ENCODE measurements at regions not wholly inside any gene's neighbourhood (a gene's known extent, or its start where the extent isn't known, plus 50 kb on each side); places are given as distances from the start of the nearest gene placed in this dataset.
"Not testable (repeated sequence)": the region's sequence is repeated elsewhere in the genome, so short reads cannot be mapped to it uniquely, and the experiment has no call there.

DNA sequence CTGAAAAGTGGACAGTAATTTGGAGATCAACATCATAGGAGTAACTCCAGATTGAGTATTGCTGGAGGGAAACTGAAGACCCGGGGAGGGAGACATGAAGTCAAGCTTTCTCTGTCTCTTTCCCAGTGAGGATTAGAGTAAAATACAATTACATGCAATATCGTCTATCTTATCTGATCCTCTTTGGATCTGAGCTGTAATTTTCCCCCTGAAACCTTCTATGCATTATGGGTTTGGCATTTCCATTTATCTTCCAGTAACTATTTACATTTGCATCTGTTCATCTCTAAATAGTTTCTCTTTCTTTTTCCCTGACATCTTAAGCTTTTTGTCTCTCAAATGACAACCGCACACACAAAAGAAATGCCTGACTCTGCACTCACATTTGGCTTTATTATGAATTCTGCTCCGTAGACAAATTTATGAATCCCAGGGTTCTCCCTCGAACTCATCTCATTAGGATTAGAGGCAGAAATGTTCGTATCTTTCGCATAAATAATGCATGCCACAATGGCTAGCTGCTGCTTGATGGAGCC lies 113.1 kb downstream of the SPP2 start:
- TF ChIP-seq, protein P1, sequence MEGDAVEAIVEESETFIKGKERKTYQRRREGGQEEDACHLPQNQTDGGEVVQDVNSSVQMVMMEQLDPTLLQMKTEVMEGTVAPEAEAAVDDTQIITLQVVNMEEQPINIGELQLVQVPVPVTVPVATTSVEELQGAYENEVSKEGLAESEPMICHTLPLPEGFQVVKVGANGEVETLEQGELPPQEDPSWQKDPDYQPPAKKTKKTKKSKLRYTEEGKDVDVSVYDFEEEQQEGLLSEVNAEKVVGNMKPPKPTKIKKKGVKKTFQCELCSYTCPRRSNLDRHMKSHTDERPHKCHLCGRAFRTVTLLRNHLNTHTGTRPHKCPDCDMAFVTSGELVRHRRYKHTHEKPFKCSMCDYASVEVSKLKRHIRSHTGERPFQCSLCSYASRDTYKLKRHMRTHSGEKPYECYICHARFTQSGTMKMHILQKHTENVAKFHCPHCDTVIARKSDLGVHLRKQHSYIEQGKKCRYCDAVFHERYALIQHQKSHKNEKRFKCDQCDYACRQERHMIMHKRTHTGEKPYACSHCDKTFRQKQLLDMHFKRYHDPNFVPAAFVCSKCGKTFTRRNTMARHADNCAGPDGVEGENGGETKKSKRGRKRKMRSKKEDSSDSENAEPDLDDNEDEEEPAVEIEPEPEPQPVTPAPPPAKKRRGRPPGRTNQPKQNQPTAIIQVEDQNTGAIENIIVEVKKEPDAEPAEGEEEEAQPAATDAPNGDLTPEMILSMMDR (IDR thresholded peaks at IDR 0.05; ENCODE audit: low read depth, low read length), result no peak

DNA sequence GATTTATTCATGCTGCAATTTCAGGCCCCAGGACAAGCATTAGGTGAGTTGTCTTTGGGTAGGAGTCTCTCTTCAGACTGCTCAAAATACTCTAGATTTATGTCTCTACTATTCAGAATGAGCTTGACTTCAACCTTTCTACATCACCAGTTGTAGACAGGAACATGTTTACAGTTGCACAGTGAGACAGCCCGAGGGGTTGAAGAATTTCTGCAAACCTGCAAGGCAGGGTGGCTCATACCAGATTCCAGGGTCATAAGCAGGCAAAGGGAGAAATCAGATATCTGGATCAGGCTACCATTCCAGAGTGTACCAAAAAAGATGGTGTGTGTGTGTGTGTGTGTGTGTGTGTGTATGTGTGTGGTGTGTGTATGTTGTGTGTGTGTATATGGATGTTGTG lies 112.4 kb downstream of the SPP2 start:
- TF ChIP-seq, protein P1 (IDR thresholded peaks at IDR 0.05; ENCODE audit: low read depth, low read length), result no peak
- no peak overlapping the region for H3K4me3 ChIP-seq (ENCODE audit: low read depth, low read length)

More for the DNA sequence above, 113.1 kb downstream of the SPP2 start:
- H3K4me3 ChIP-seq (ENCODE audit: low read depth, low read length), result no peak overlapping the region

DNA sequence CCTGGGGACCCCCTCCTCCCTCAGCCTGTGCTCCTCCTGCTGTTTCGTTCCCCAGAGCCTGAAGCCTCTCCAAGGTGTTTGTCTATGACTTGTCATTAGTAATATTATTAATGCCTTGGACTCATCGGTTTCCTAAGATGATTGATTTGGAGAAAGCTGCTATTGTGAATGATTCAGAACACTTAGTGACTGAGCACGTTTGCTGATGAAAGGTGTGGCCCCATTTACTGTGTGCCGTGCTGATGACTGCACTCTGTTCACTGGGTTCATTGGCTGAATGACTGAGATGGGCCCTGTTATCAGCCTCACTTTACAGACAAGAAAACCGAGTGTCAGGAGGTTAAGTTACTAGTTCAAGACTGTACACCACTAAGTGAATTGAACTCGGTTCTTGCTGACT lies 111.4 kb downstream of the SPP2 start:
- H3K4me3 ChIP-seq (ENCODE audit: low read depth, low read length), result no peak overlapping the region
- TF ChIP-seq, protein P1 (IDR thresholded peaks at IDR 0.05; ENCODE audit: low read depth, low read length), result no peak

DNA sequence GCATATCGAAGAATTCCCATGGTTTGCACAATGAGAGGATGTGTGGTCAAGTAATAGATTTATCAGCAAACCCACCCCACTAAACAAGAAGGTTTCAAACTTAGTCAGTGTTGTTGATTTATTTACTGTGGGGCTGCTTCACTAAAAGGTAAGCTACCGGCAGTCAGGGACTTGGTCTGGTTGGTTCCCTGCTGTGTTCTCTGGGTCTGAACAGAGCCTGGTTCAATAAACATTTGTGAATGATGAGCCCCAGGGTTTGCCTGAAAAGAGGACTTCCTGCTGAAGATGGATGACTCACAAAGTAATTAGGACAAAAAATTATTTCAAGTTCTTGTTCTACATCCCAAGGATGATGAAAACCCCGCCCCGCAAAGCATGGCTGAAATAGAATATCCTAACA lies 108.3 kb downstream of the SPP2 start:
- TF ChIP-seq, protein P1 (IDR thresholded peaks at IDR 0.05; ENCODE audit: low read depth, low read length), result no peak
- no peak overlapping the region for H3K4me3 ChIP-seq (ENCODE audit: low read depth, low read length)

DNA sequence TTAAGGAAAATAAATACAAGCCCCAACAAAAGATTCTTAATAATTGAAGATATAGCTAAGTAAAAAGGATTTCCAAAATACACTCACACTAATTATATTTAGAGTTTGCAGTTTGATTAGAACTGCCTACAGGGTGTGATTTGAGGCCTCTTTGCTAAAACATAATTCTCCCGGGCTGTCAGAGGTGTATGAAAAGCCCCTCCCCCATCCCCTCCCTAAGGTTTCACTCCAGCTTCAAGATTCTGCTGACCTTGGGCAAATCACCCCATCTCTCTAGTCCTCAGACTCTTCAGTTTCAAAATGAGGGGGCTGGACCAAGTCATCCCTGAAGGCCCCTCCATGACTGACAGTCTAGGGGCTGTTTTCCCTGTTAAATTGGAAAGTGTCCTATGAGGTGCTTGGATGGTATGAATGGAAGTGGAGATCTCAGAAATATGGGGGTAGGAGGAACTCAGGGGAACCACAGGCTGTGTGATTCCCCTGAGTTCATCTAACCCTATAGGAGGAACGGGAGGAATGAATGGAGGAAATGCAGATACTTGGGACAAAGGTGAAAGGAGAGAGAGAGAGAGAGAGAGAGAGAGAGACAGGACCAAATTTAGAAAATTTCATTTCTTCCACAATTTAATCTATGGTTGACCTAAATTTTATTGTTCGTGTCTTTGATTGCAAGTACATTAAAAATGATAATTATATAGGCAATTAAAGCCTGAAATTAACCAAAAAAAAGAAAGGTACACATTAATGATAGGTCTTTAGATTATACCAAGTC lies 107.5 kb downstream of the SPP2 start:
- TF ChIP-seq, protein P1 (IDR thresholded peaks at IDR 0.05; ENCODE audit: low read depth, low read length), result no peak
- H3K4me3 ChIP-seq (ENCODE audit: low read depth, low read length), result no peak overlapping the region

DNA sequence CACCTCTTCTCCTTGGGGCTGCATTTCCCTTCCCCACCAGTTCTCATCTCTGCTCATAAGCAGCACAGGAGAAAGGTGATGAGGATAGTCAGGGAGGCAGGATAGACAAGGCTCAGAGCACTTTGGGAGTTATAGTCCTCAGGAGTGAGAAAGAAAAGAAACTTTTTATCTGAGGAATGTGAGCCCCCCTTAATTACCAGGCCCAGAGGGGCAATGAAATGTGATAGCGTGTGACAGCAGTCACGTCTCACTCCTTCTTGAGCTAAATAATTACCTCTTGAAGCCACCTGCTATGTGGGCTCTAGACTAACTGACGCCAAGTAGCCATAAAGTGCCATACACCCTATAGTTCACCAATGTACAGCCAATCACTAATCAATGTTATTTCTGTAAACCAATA lies 105.8 kb downstream of the SPP2 start:
- no peak overlapping the region for H3K4me3 ChIP-seq (ENCODE audit: low read depth, low read length)
- TF ChIP-seq, protein P1 (IDR thresholded peaks at IDR 0.05; ENCODE audit: low read depth, low read length), result no peak

DNA sequence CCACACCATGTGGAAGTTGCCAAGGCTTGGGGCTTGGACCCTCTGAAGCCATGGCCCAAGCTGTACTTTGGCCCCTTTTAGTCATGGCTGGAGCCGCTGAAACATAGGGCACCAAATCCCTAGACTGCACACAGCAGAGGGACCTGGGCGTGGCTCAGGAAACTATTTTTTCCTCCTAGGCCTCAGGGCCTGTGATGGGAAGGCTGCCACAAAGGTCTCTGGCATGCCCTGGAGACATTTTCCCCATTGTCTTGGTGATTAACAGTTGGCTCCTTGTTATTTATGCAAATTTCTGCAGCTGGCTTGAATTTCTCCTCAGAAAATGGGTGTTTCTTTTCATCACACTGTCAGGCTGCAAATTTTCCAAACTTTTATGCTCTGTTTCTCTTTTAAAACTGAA lies 102.3 kb downstream of the SPP2 start:
- H3K4me3 ChIP-seq (ENCODE audit: low read depth, low read length), result not testable (repeated sequence)

Measured in WI38 (cell line).